H1 (cell line): ENCODE measurements at regions not wholly inside any gene's neighbourhood (a gene's known extent, or its start where the extent isn't known, plus 50 kb on each side); places are given as distances from the start of the nearest gene placed in this dataset.

Source experiments
- CTCF ChIA-PET: fragments of 300-600 bp; sonication (Branson Sonifier 250); formaldehyde crosslinking; loops from one replicate; lab custom pipeline; 2021; ENCODE audit not compliant: partially characterized antibody; lab: Charles Lee
- POLR2A ChIA-PET: fragments of 300-600 bp; sonication (Branson Sonifier 250); formaldehyde crosslinking; loops from one replicate; lab custom pipeline; 2021; ENCODE audit warnings: inconsistent platforms; ENCODE audit not compliant: partially characterized antibody; lab: Charles Lee
- DNase-seq, 2 experiments: peaks; one replicate each; pipeline versions ENCODE4 v3.0.0 to v3.0.0-alpha.2; 2010 to 2022; ENCODE audit warnings: low spot score in 2 of 2, low read depth in 1 of 2, mixed read lengths in 1 of 2
- FAIRE-seq: peaks from 2 replicates; lab custom pipeline; 2011; peaks lifted over from hg19 to GRCh38; lab: Jason Lieb, UNC
- H2AFZ ChIP-seq: 2 replicates; pipeline ENCODE4 v1.8.1; 2012; ENCODE audit warnings: low read length, inconsistent platforms
- H2AK5ac ChIP-seq: 2 replicates; pipeline ENCODE4 v1.6.1; 2013; ENCODE audit warnings: low read depth, low read length
- H2BK120ac ChIP-seq: replicated peaks from 2 replicates; pipeline ENCODE3; 2013; ENCODE audit warnings: low read depth, low read length, inconsistent platforms
- H2BK12ac ChIP-seq: 2 replicates; pipeline ENCODE4 v1.6.1; 2013; ENCODE audit warnings: low read depth, low read length
- H2BK15ac ChIP-seq: 2 replicates; pipeline ENCODE4 v1.6.1; 2013; ENCODE audit warnings: low read length
- H2BK20ac ChIP-seq: 2 replicates; pipeline ENCODE4 v1.6.1; 2013; ENCODE audit warnings: low read length
- H2BK5ac ChIP-seq: 2 replicates; pipeline ENCODE4 v1.6.1; 2013; ENCODE audit warnings: low read depth, low read length
- H3K14ac ChIP-seq: 2 replicates; pipeline ENCODE4 v1.6.1; 2013; ENCODE audit warnings: inconsistent platforms; ENCODE audit not compliant: insufficient read length
- H3K18ac ChIP-seq: 2 replicates; pipeline ENCODE4 v1.6.1; 2013; ENCODE audit warnings: low read length; ENCODE audit errors: extremely low read depth
- H3K23ac ChIP-seq: 2 replicates; pipeline ENCODE4 v1.6.1; 2013; ENCODE audit warnings: inconsistent platforms; ENCODE audit not compliant: insufficient read length
- H3K23me2 ChIP-seq: 2 replicates; pipeline ENCODE4 v1.6.1; 2013; ENCODE audit warnings: low read depth, low read length
- H3K27ac ChIP-seq: 2 replicates; pipeline ENCODE4 v1.6.1; 2011; ENCODE audit warnings: low read depth, low read length, inconsistent platforms
- H3K27me3 ChIP-seq, 4 experiments: replicated peaks in 1 of 4; 1 replicate in 1 of 4; 2 replicates in 3 of 4; pipeline versions ENCODE4 v1.6.1 to v1.8.1; 2011 to 2013; ENCODE audit warnings: low read length in 3 of 4, mild to moderate bottlenecking in 3 of 4, inconsistent platforms in 2 of 4, mixed read lengths in 2 of 4, moderate library complexity in 1 of 4; ENCODE audit not compliant: control insufficient read depth in 3 of 4, insufficient read depth in 3 of 4; ENCODE audit errors: extremely low read depth in 1 of 4
- H3K36me3 ChIP-seq, 4 experiments: 2 replicates each; pipeline versions ENCODE4 v1.6.1 to v1.8.1; 2011 to 2013; ENCODE audit warnings: mild to moderate bottlenecking in 4 of 4, low read length in 3 of 4, moderate library complexity in 2 of 4, control low read depth in 1 of 4, inconsistent platforms in 1 of 4; ENCODE audit not compliant: insufficient read depth in 4 of 4, control insufficient read depth in 2 of 4
- H3K4ac ChIP-seq: replicated peaks from 2 replicates; pipeline ENCODE3; 2013; ENCODE audit warnings: low read length, low read depth, mixed read lengths, inconsistent platforms; ENCODE audit not compliant: insufficient read length
- H3K4me1 ChIP-seq, 4 experiments: replicated peaks in 1 of 4; 1 replicate in 1 of 4; 2 replicates in 3 of 4; pipeline versions ENCODE4 v1.6.1 to v1.8.1; 2011 to 2013; ENCODE audit warnings: low read length in 3 of 4, inconsistent platforms in 2 of 4, mixed read lengths in 1 of 4; ENCODE audit not compliant: insufficient read depth in 4 of 4, control insufficient read depth in 3 of 4
- H3K4me2 ChIP-seq, 2 experiments: 2 replicates each; pipeline versions ENCODE4 v1.6.1 to v1.8.1; 2011 to 2013; ENCODE audit warnings: low read depth in 2 of 2, low read length in 2 of 2, control low read depth in 1 of 2, inconsistent platforms in 1 of 2, mild to moderate bottlenecking in 1 of 2; ENCODE audit not compliant: insufficient read depth in 1 of 2
- H3K4me3 ChIP-seq, 4 experiments: fragments of 200-600, 300-600 bp in 1 of 4; sonication (generic), shearing (Covaris generic), sonication (Bioruptor Twin) in 1 of 4; 2 replicates each; pipeline versions ENCODE4 v1.5.1 to v1.8.1; 2011 to 2016; ENCODE audit warnings: low read length in 4 of 4, low read depth in 3 of 4, control low read depth in 2 of 4, inconsistent platforms in 2 of 4, mild to moderate bottlenecking in 2 of 4, mixed read lengths in 1 of 4, moderate library complexity in 1 of 4; ENCODE audit not compliant: insufficient read depth in 2 of 4; ENCODE audit errors: extremely low read depth in 1 of 4
- H3K56ac ChIP-seq: replicated peaks from 2 replicates; pipeline ENCODE3; 2013; ENCODE audit warnings: low read depth, mild to moderate bottlenecking, mixed read lengths, low read length, inconsistent platforms; ENCODE audit not compliant: insufficient read length
- H3K79me1 ChIP-seq: 2 replicates; pipeline ENCODE4 v1.6.1; 2013; ENCODE audit warnings: low read depth, low read length, control low read depth
- H3K79me2 ChIP-seq, 2 experiments: 2 replicates each; pipeline versions ENCODE4 v1.6.1 to v1.8.1; 2012 to 2013; ENCODE audit warnings: low read length in 2 of 2, mild to moderate bottlenecking in 2 of 2, inconsistent platforms in 1 of 2; ENCODE audit not compliant: insufficient read depth in 2 of 2, control insufficient read depth in 1 of 2
- H3K9ac ChIP-seq, 4 experiments: replicated peaks in 1 of 4; 1 replicate in 1 of 4; 2 replicates in 3 of 4; pipeline versions ENCODE4 v1.6.1 to v1.8.1; 2011 to 2013; ENCODE audit warnings: low read depth in 3 of 4, low read length in 3 of 4, control low read depth in 2 of 4, mild to moderate bottlenecking in 2 of 4, moderate library complexity in 2 of 4, inconsistent platforms in 1 of 4; ENCODE audit errors: extremely low read depth in 1 of 4
- H3K9me3 ChIP-seq, 2 experiments: 2 replicates each; pipeline versions ENCODE4 v1.6.1 to v1.8.1; 2012 to 2013; ENCODE audit warnings: mild to moderate bottlenecking in 2 of 2, moderate library complexity in 2 of 2, control low read depth in 1 of 2, inconsistent platforms in 1 of 2, low read depth in 1 of 2, low read length in 1 of 2, mixed read lengths in 1 of 2; ENCODE audit not compliant: insufficient read depth in 2 of 2
- H4K20me1 ChIP-seq, 2 experiments: replicated peaks in 1 of 2; 2 replicates each; pipeline versions ENCODE3 to v1.8.1; 2011 to 2013; ENCODE audit warnings: inconsistent platforms in 2 of 2, low read length in 2 of 2, mild to moderate bottlenecking in 1 of 2; ENCODE audit not compliant: insufficient read depth in 2 of 2, control insufficient read depth in 1 of 2
- H4K5ac ChIP-seq: 2 replicates; pipeline ENCODE4 v1.6.1; 2013; ENCODE audit warnings: low read length, low read depth, mixed read lengths, inconsistent platforms; ENCODE audit not compliant: insufficient read length
- H4K8ac ChIP-seq: 2 replicates; pipeline ENCODE4 v1.8.0; 2013; ENCODE audit warnings: mild to moderate bottlenecking, moderate library complexity, low read length, inconsistent platforms; ENCODE audit not compliant: insufficient read depth; ENCODE audit errors: extremely low read depth
- H4K91ac ChIP-seq: replicated peaks from 2 replicates; pipeline ENCODE3; 2013; ENCODE audit warnings: low read length, mixed read lengths, inconsistent platforms; ENCODE audit not compliant: insufficient read length
- ASH2L ChIP-seq: fragments of 200-600, 300-600 bp; sonication (generic); IDR thresholded peaks from one replicate; pipeline ENCODE4 v1.7.1; 2017; ENCODE audit warnings: low read length
- ATF2 ChIP-seq: IDR thresholded peaks from 2 replicates; pipeline ENCODE4 v1.6.1; 2012; ENCODE audit warnings: low read length, inconsistent platforms
- CTCF ChIP-seq, 3 experiments: IDR thresholded peaks; 1 replicate in 2 of 3; 2 replicates in 1 of 3; pipeline versions ENCODE4 v1.5.1 to v1.6.1; 2011; ENCODE audit warnings: low read length in 3 of 3, mild to moderate bottlenecking in 3 of 3, inconsistent platforms in 2 of 3, low read depth in 1 of 3, moderate library complexity in 1 of 3; ENCODE audit not compliant: insufficient read depth in 1 of 3; ENCODE audit errors: control extremely low read depth in 1 of 3
- EGR1 ChIP-seq: IDR thresholded peaks from 2 replicates; pipeline ENCODE4 v1.6.1; 2011; ENCODE audit warnings: low read depth, low read length, borderline replicate concordance
- EZH2 ChIP-seq: fragments of 200-600 bp; sonication (generic); IDR thresholded peaks from 2 replicates; pipeline ENCODE4 v1.7.1; 2012; ENCODE audit warnings: low read depth, mild to moderate bottlenecking, moderate library complexity, low read length, inconsistent platforms; ENCODE audit not compliant: severe bottlenecking
- GABPA ChIP-seq: IDR thresholded peaks from 2 replicates; pipeline ENCODE4 v1.6.1; 2011; ENCODE audit warnings: mild to moderate bottlenecking, low read length, moderate library complexity, borderline replicate concordance; ENCODE audit not compliant: insufficient read depth
- GTF2F1 ChIP-seq: IDR thresholded peaks from 2 replicates; pipeline ENCODE4 v1.6.1; 2012; ENCODE audit warnings: low read depth, low read length, improper control_type of control experiment, borderline replicate concordance
- MAX ChIP-seq: IDR thresholded peaks from 2 replicates; pipeline ENCODE4 v1.6.1; 2012; ENCODE audit warnings: inconsistent platforms
- POU5F1 ChIP-seq: IDR thresholded peaks from 2 replicates; pipeline ENCODE4 v1.6.1; 2011; ENCODE audit warnings: low read depth, mild to moderate bottlenecking, low read length, moderate library complexity
- RFX5 ChIP-seq: IDR thresholded peaks from 2 replicates; pipeline ENCODE4 v1.6.1; 2011; ENCODE audit warnings: low read depth, low read length, improper control_type of control experiment, borderline replicate concordance
- SIRT6 ChIP-seq: IDR thresholded peaks from one replicate; pipeline ENCODE4 v1.7.1; 2012; ENCODE audit warnings: low read length, inconsistent platforms
- SIX5 ChIP-seq: IDR thresholded peaks from 2 replicates; pipeline ENCODE4 v1.6.1; 2011; ENCODE audit warnings: mild to moderate bottlenecking, low read depth, low read length

- Histone ChIP-seq H3K18ac (no peak overlapping the region), H3K79me2 (no peaks in the 10 kb centered on the region), H2BK120ac (no peak overlapping the region), H4K5ac (no peak overlapping the region), H4K20me1 (no peaks in the 10 kb centered on the region), H3K9me3 (no peaks in the 10 kb centered on the region), H2BK12ac (no peak overlapping the region), H3K23ac (no peak overlapping the region), H3K36me3 (no peaks in the 10 kb centered on the region), H3K4me3 (no peak overlapping the region), H3K4me2 (no peak overlapping the region), H3K4me1 (no peaks in the 10 kb centered on the region), H2BK20ac (no peak overlapping the region), H2BK15ac (no peak overlapping the region), H2BK5ac (no peak overlapping the region), H4K8ac (no peak overlapping the region), H3K79me1 (no peaks in the 10 kb centered on the region), H3K56ac (no peak overlapping the region), H3K4ac (no peak overlapping the region), H3K9ac (no peak overlapping the region), H2AFZ (no peak overlapping the region), H3K23me2 (no peaks in the 10 kb centered on the region), H3K14ac (no peak overlapping the region), H4K91ac (no peak overlapping the region), H3K27me3 (no peaks in the 10 kb centered on the region), H2AK5ac (no peak overlapping the region), H3K27ac (no peak overlapping the region)
- ChIA-PET CTCF (no interaction called here), POLR2A (no interaction called here)
- no peak for DNase-seq
- no peak for FAIRE-seq
- TF ChIP-seq EGR1 (no peak), MAX (no peak), SIX5 (no peak), GTF2F1 (no peak), RFX5 (no peak), ASH2L (no peak), CTCF (IDR thresholded peaks at IDR 0.05; ENCODE audit: control extremely low read depth in 1 of 3, insufficient read depth in 1 of 3, low read depth in 1 of 3, low read length in 3 of 3) (no peak), GABPA (no peak), EZH2 (no peak), ATF2 (no peak), POU5F1 (no peak), SIRT6 (no peak)
Observed at GRCh38 chr3:163261618-163262017, 1765.0 kb downstream of the OTOL1 start.
